SK-MEL-5 (cell line): ENCODE measurements at regions not wholly inside any gene's neighbourhood (a gene's known extent, or its start where the extent isn't known, plus 50 kb on each side); places are given as distances from the start of the nearest gene placed in this dataset.
"Not testable (repeated sequence)": the region's sequence is repeated elsewhere in the genome, so short reads cannot be mapped to it uniquely, and the experiment has no call there.

Experiments
- DNase-seq: peaks from one replicate; pipeline ENCODE4 v3.0.0-alpha.2; 2016; ENCODE audit warnings: low read depth, low spot score
- in situ Hi-C: cut with HindIII; loops from 2 replicates; pipeline ENCODE4 v1.10.0; 2016; ENCODE audit warnings: low sequenced_read_pairs, high pct_unique_total_duplicates, low pct_unique_long_range_greater_than_20kb

- in situ Hi-C loops, DNase-seq: not testable (repeated sequence)
Measured at GRCh38 chr2:389985-390384, 102.1 kb upstream of the ALKAL2 start.

GRCh38 chr2:388752-389151 lies 100.9 kb upstream of the ALKAL2 start:
- in situ Hi-C loops, DNase-seq: not testable (repeated sequence)

- in situ Hi-C loops: no loop called here
- no peak for DNase-seq
Measured at GRCh38 chr2:387980-388421, 100.1 kb upstream of the ALKAL2 start.

GRCh38 chr2:386406-387103 lies 98.7 kb upstream of the ALKAL2 start:
- in situ Hi-C loops: no loop called here
- DNase-seq: no peak

- in situ Hi-C loops: no loop called here
- DNase-seq: no peak
Measured at GRCh38 chr2:385785-386184, 97.9 kb upstream of the ALKAL2 start.

GRCh38 chr2:385061-385460 lies 97.2 kb upstream of the ALKAL2 start:
- in situ Hi-C loops: no loop called here

GRCh38 chr2:383888-384287 lies 96.0 kb upstream of the ALKAL2 start:
- in situ Hi-C loops: no loop called here
- DNase-seq: no peak

More at GRCh38 chr2:385061-385460, 97.2 kb upstream of the ALKAL2 start:
- DNase-seq: no peak

- in situ Hi-C loops: no loop called here
- peak; percentile 22 for DNase-seq
Measured at GRCh38 chr2:383178-383577, 95.3 kb upstream of the ALKAL2 start.

GRCh38 chr2:382728-383022 lies 94.8 kb upstream of the ALKAL2 start:
- in situ Hi-C loops: no loop called here
- DNase-seq: no peak

GRCh38 chr2:381941-382727 lies 94.2 kb upstream of the ALKAL2 start:
- DNase-seq: no peak
- in situ Hi-C loops: no loop called here

- DNase-seq: no peak
- in situ Hi-C loops: no loop called here
Measured at GRCh38 chr2:381181-381580, 93.3 kb upstream of the ALKAL2 start.

- in situ Hi-C loops: no loop called here
- no peak for DNase-seq
Measured at GRCh38 chr2:380772-381171, 92.9 kb upstream of the ALKAL2 start.

- no peak for DNase-seq
- in situ Hi-C loops: no loop called here
Measured at GRCh38 chr2:380221-380620, 92.3 kb upstream of the ALKAL2 start.

GRCh38 chr2:379778-380177 lies 91.9 kb upstream of the ALKAL2 start:
- no peak for DNase-seq
- in situ Hi-C loops: no loop called here

GRCh38 chr2:378364-378763 lies 90.5 kb upstream of the ALKAL2 start:
- in situ Hi-C loops: no loop called here
- no peak for DNase-seq

GRCh38 chr2:377414-377813 lies 89.5 kb upstream of the ALKAL2 start:
- no peak for DNase-seq
- in situ Hi-C loops: no loop called here

GRCh38 chr2:375956-376307 lies 88.0 kb upstream of the ALKAL2 start:
- in situ Hi-C loops: no loop called here
- no peak for DNase-seq

- no peak for DNase-seq
- in situ Hi-C loops: no loop called here
Measured at GRCh38 chr2:375270-375955, 87.5 kb upstream of the ALKAL2 start.

- in situ Hi-C loops: no loop called here
- no peak for DNase-seq
Measured at GRCh38 chr2:368386-368785, 80.5 kb upstream of the ALKAL2 start.
